BLaER1 treated with 17β-estradiol and CSF1 and Interleukin-3, amounts not matched to agents 10 nM and 100 nM (cell line): ENCODE measurements at regions not wholly inside any gene's neighbourhood (a gene's known extent, or its start where the extent isn't known, plus 50 kb on each side); places are given as distances from the start of the nearest gene placed in this dataset.
"Not testable (repeated sequence)": the region's sequence is repeated elsewhere in the genome, so short reads cannot be mapped to it uniquely, and the experiment has no call there.

ENCODE experiments used
- H3K27ac ChIP-seq, 11 experiments: shearing (Covaris generic); formaldehyde crosslinking; 2 replicates each; pipeline ENCODE4 v1.8.1; 2022
- H3K27me3 ChIP-seq, 11 experiments: shearing (Covaris generic); formaldehyde crosslinking; 2 replicates each; pipeline ENCODE4 v1.8.1; 2022
- H3K36me3 ChIP-seq, 11 experiments: shearing (Covaris generic); formaldehyde crosslinking; 2 replicates each; pipeline ENCODE4 v1.8.1; 2022
- H3K4me1 ChIP-seq, 10 experiments: shearing (Covaris generic); formaldehyde crosslinking; 2 replicates each; pipeline ENCODE4 v1.8.1; 2022
- H3K4me2 ChIP-seq, 11 experiments: shearing (Covaris generic); formaldehyde crosslinking; 2 replicates each; pipeline ENCODE4 v1.8.1; 2022
- H3K4me3 ChIP-seq, 10 experiments: shearing (Covaris generic); formaldehyde crosslinking; 2 replicates each; pipeline ENCODE4 v1.8.1; 2022
- H3K9ac ChIP-seq, 11 experiments: shearing (Covaris generic); formaldehyde crosslinking; 2 replicates each; pipeline ENCODE4 v1.8.1; 2022
- H3K9me3 ChIP-seq, 11 experiments: shearing (Covaris generic); formaldehyde crosslinking; replicated peaks in 1 of 11; 2 replicates each; pipeline ENCODE4 v1.8.1; 2022
- H4K20me1 ChIP-seq, 11 experiments: shearing (Covaris generic); formaldehyde crosslinking; 2 replicates each; pipeline ENCODE4 v1.8.1; 2022
- Cebpa-rat ChIP-seq, 11 experiments: shearing (Covaris generic); IDR thresholded peaks; 2 replicates each; pipeline ENCODE4 v1.8.1; 2022

GRCh38 chr2:186348200-186348599, 137.9 kb upstream of the ZC3H15 start:
- peaks cover 0 to 20% (median 0%) of the 10 kb centered on the region in 10 experiments; a peak in 6 of 20 replicates for H3K4me1 ChIP-seq
- no peaks in the 10 kb centered on the region for H4K20me1 ChIP-seq
- H3K9ac ChIP-seq: no peak overlapping the region
- peaks cover 0 to 7% (median 0%) of the 10 kb centered on the region in 11 experiments; a peak in 3 of 22 replicates for H3K36me3 ChIP-seq
- no peak overlapping the region for H3K4me3 ChIP-seq
- H3K27me3 ChIP-seq: no peaks in the 10 kb centered on the region
- H3K27ac ChIP-seq: no peak overlapping the region
- H3K4me2 ChIP-seq: no peak overlapping the region
- peaks cover 11 to 20% (median 16%) of the 10 kb centered on the region in 11 experiments for H3K9me3 ChIP-seq
- no peak for TF ChIP-seq Cebpa-rat (IDR thresholded peaks at IDR 0.05)

GRCh38 chr2:186349508-186349907, 136.6 kb upstream of the ZC3H15 start:
- Histone ChIP-seq H4K20me1 (no peaks in the 10 kb centered on the region), H3K4me1 (peaks cover 0 to 20% (median 0%) of the 10 kb centered on the region in 10 experiments; a peak in 6 of 20 replicates), H3K9me3 (peaks cover 24 to 33% (median 30%) of the 10 kb centered on the region in 11 experiments), H3K9ac (no peak overlapping the region), H3K4me3 (no peak overlapping the region), H3K36me3 (peaks cover 0 to 13% (median 4%) of the 10 kb centered on the region in 11 experiments; a peak in 4 of 22 replicates), H3K27ac (no peak overlapping the region), H3K4me2 (0 out of 22 replicates have a peak overlapping the region, but pooled peaks of 1 of the 11 experiments have one; percentile 10), H3K27me3 (no peaks in the 10 kb centered on the region)
- TF ChIP-seq Cebpa-rat (IDR thresholded peaks at IDR 0.05): no peak

DNA sequence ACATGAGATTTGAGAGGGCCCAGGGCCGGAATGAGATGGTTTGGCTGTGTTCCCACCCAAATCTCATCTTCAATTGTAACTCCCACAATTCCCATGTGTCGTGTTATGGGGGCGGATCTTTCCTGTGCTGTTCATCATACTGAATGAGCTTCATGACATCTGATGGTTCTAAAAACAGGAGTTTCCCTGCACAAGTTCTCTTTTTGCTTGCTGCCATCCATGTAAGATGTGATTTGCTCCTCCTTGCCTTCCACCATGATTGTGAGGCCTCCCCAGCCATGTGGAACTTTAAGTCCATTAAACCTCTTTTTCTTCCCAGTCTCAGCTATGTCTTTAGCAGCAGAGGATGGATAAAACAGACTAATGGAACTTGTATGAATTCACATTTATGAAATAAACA, 131.9 kb upstream of the ZC3H15 start:
- H3K27me3 ChIP-seq, H3K4me1 ChIP-seq, H3K9ac ChIP-seq, H3K4me2 ChIP-seq, H3K27ac ChIP-seq, H3K4me3 ChIP-seq, H4K20me1 ChIP-seq: not testable (repeated sequence)
- Histone ChIP-seq H3K36me3 (peaks cover 0 to 13% (median 4%) of the 10 kb centered on the region in 11 experiments; a peak in 4 of 22 replicates), H3K9me3 (peaks cover 24 to 35% (median 31%) of the 10 kb centered on the region in 11 experiments)

DNA sequence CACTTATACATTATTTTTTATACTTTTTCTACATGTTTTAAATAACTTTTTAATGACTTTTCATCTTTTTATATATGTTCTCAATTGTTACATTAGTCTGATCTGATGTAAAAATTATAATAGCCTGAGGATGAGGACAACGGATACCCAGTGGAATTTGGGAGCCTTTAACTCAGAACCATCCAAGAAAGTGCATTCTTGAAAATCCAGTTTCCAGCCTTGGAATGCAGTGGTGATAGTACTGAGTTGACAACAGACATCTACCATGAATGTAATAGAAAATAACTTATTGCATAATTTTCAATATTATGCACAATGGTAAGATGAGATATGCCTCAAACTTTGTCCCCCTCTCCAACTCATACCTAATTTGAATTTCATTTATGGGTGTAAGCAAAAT, 120.7 kb upstream of the ZC3H15 start:
- no peak overlapping the region for H3K4me2 ChIP-seq
- H3K36me3 ChIP-seq: no peaks in the 10 kb centered on the region
- no peaks in the 10 kb centered on the region for H3K27me3 ChIP-seq
- no peaks in the 10 kb centered on the region for H4K20me1 ChIP-seq
- no peaks in the 10 kb centered on the region for H3K4me1 ChIP-seq
- H3K27ac ChIP-seq: no peak overlapping the region
- no peak overlapping the region for H3K9ac ChIP-seq
- no peak for TF ChIP-seq Cebpa-rat (IDR thresholded peaks at IDR 0.05)
- H3K9me3 ChIP-seq: peaks cover 0 to 5% (median 0%) of the 10 kb centered on the region in 11 experiments; a peak in 1 of 22 replicates
- H3K4me3 ChIP-seq: no peak overlapping the region

- H3K4me1 ChIP-seq: peaks cover 0 to 30% (median 17%) of the 10 kb centered on the region in 10 experiments; a peak in 16 of 20 replicates
- peaks cover 19 to 40% (median 27%) of the 10 kb centered on the region in 11 experiments for H3K9me3 ChIP-seq
- peaks cover 0 to 5% (median 0%) of the 10 kb centered on the region in 11 experiments; a peak in 1 of 22 replicates for H3K36me3 ChIP-seq
- H3K9ac ChIP-seq: no peak overlapping the region
- H3K4me3 ChIP-seq: no peak overlapping the region
- no peaks in the 10 kb centered on the region for H4K20me1 ChIP-seq
- H3K27me3 ChIP-seq: no peaks in the 10 kb centered on the region
- no peak for TF ChIP-seq Cebpa-rat (IDR thresholded peaks at IDR 0.05)
- no peak overlapping the region for H3K27ac ChIP-seq
- H3K4me2 ChIP-seq: no peak overlapping the region
These were observed 107.0 kb upstream of the ZC3H15 start for GRCh38 chr2:186379052-186379451.

GRCh38 chr2:186380805-186381204, 105.3 kb upstream of the ZC3H15 start:
- peaks cover 0 to 30% (median 17%) of the 10 kb centered on the region in 10 experiments; a peak in 16 of 20 replicates for H3K4me1 ChIP-seq
- peaks cover 17 to 36% (median 24%) of the 10 kb centered on the region in 11 experiments for H3K9me3 ChIP-seq
- no peak for TF ChIP-seq Cebpa-rat (IDR thresholded peaks at IDR 0.05)
- peak overlapping the region in 4 of 11 experiments; percentile 33 to 64 (median 49); a peak in 5 of 22 replicates for H3K4me2 ChIP-seq
- no peak overlapping the region for H3K9ac ChIP-seq
- H3K27me3 ChIP-seq: no peaks in the 10 kb centered on the region
- no peaks in the 10 kb centered on the region for H4K20me1 ChIP-seq
- H3K36me3 ChIP-seq: peaks cover 0 to 13% (median 2%) of the 10 kb centered on the region in 11 experiments; a peak in 4 of 22 replicates
- H3K27ac ChIP-seq: peak overlapping the region in 2 of 11 experiments; percentile 76 to 81; a peak in 3 of 22 replicates
- no peak overlapping the region for H3K4me3 ChIP-seq

DNA sequence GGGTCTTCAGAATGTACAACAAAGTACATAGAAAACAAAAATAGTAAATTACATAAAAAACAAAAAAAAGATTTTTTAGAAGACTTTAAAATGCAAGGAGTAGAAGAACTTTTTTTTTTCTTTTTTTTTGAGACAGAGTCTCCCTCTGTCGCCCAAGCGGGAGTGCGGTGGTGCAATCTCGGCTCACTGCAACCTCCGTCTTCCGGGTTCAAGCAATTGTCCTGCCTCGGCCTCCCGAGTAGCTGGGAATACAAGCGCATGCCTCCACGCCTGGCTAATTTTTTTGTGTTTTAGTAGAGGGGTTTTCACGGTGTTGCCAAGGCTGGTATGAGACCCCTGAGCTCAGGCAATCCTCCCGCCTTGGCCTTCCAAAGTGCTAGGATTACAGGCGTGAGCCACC, 104.5 kb upstream of the ZC3H15 start:
- peak overlapping the region; percentile 63 to 84 (median 74) for H3K4me2 ChIP-seq
- H3K36me3 ChIP-seq: peaks cover 0 to 15% (median 0%) of the 10 kb centered on the region in 11 experiments; a peak in 5 of 22 replicates
- peaks cover 19 to 36% (median 26%) of the 10 kb centered on the region in 11 experiments for H3K9me3 ChIP-seq
- H3K27me3 ChIP-seq: no peaks in the 10 kb centered on the region
- TF ChIP-seq Cebpa-rat (IDR thresholded peaks at IDR 0.05): peak in 6 of 11 experiments; percentile 18 to 83 (median 40); a peak in 7 of 22 replicates
- no peaks in the 10 kb centered on the region for H4K20me1 ChIP-seq
- peak overlapping the region; percentile 61 to 77 (median 69) for H3K9ac ChIP-seq
- peak overlapping the region; percentile 53 to 81 (median 76); a peak in 21 of 22 replicates for H3K27ac ChIP-seq
- peak overlapping the region in 9 of 10 experiments; percentile 27 to 50 (median 38); a peak in 13 of 20 replicates for H3K4me3 ChIP-seq
- peaks cover 0 to 30% (median 17%) of the 10 kb centered on the region in 10 experiments; a peak in 16 of 20 replicates for H3K4me1 ChIP-seq

GRCh38 chr2:186382932-186383331, 103.1 kb upstream of the ZC3H15 start:
- Histone ChIP-seq H3K4me2 (no peak overlapping the region), H3K9ac (no peak overlapping the region)
- no peak for TF ChIP-seq Cebpa-rat (IDR thresholded peaks at IDR 0.05)

DNA sequence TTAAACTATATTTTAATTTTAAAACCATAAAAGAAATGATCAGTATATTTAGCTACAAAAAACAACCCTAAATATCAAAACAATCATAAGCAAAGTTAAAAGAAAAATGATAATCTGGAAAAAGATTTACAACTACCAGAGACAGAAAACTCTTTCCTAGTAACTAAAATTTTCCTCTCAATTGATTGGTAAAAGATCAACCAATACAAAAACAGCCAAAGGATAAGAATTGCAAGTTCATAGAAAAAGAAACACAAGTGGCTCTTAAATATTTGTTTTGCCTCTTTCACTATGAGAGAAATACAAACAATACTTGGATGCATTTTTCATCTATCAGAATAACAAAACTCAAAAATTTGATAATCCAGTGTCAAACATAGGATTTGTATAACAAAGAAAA, 101.8 kb upstream of the ZC3H15 start:
- Histone ChIP-seq H4K20me1 (no peaks in the 10 kb centered on the region), H3K4me2 (no peak overlapping the region), H3K9me3 (peaks cover 26 to 46% (median 35%) of the 10 kb centered on the region in 11 experiments), H3K4me1 (peaks cover 0 to 30% (median 17%) of the 10 kb centered on the region in 10 experiments; a peak in 16 of 20 replicates), H3K9ac (no peak overlapping the region), H3K27me3 (no peaks in the 10 kb centered on the region), H3K27ac (no peak overlapping the region), H3K36me3 (peaks cover 0 to 15% (median 0%) of the 10 kb centered on the region in 11 experiments; a peak in 5 of 22 replicates), H3K4me3 (no peak overlapping the region)
- TF ChIP-seq Cebpa-rat (IDR thresholded peaks at IDR 0.05): no peak

More at GRCh38 chr2:186382932-186383331, 103.1 kb upstream of the ZC3H15 start:
- Histone ChIP-seq H4K20me1 (no peaks in the 10 kb centered on the region), H3K27me3 (no peaks in the 10 kb centered on the region), H3K9me3 (peaks cover 26 to 41% (median 32%) of the 10 kb centered on the region in 11 experiments), H3K4me1 (peaks cover 0 to 30% (median 17%) of the 10 kb centered on the region in 10 experiments; a peak in 16 of 20 replicates), H3K4me3 (no peak overlapping the region), H3K36me3 (peaks cover 0 to 15% (median 0%) of the 10 kb centered on the region in 11 experiments; a peak in 5 of 22 replicates), H3K27ac (no peak overlapping the region)

GRCh38 chr2:186385638-186386201, 100.3 kb upstream of the ZC3H15 start:
- 0 out of 20 replicates have a peak overlapping the region, but pooled peaks of 1 of the 10 experiments have one; percentile 7 for H3K4me3 ChIP-seq
- peaks cover 28 to 56% (median 37%) of the 10 kb centered on the region in 11 experiments for H3K9me3 ChIP-seq
- H3K4me1 ChIP-seq: peaks cover 0 to 17% (median 7%) of the 10 kb centered on the region in 10 experiments; a peak in 12 of 20 replicates
- H3K9ac ChIP-seq, H3K27ac ChIP-seq, H4K20me1 ChIP-seq, H3K27me3 ChIP-seq, H3K4me2 ChIP-seq: not testable (repeated sequence)
- H3K36me3 ChIP-seq: peaks cover 0 to 15% (median 0%) of the 10 kb centered on the region in 11 experiments; a peak in 5 of 22 replicates
